Lung (tissue), 11 donors: ENCODE measurements at regions not wholly inside any gene's neighbourhood (a gene's known extent, or its start where the extent isn't known, plus 50 kb on each side); places are given as distances from the start of the nearest gene placed in this dataset.
A peak's percentile ranks its signal among the peaks of the same experiment; 100 is the strongest.

Experiments used
- ATAC-seq: fragments of 200-7000 bp; cut with Tn5 transposase; one replicate; pipeline ENCODE4 v1.9.1; 2020; ENCODE audit warnings: moderate number of reproducible peaks; ENCODE audit not compliant: insufficient read depth, low FRiP score
- DNase-seq, 3 donors: peaks; one replicate each; pipeline ENCODE4 v3.0.0-alpha.2; 2013 to 2017
- H3K27ac ChIP-seq, 2 donors: one replicate each; pipeline ENCODE4 v1.5.1; 2013; ENCODE audit warnings: mild to moderate bottlenecking in 2 of 2, moderate library complexity in 2 of 2, control low read depth in 1 of 2, inconsistent platforms in 1 of 2, low read depth in 1 of 2, low read length in 1 of 2
- H3K27me3 ChIP-seq, 3 donors: one replicate each; pipeline ENCODE4 v1.5.1; 2013; ENCODE audit warnings: low read length in 2 of 3; ENCODE audit not compliant: control insufficient read depth in 3 of 3, insufficient read depth in 3 of 3
- H3K36me3 ChIP-seq, 4 donors: one replicate each; pipeline ENCODE4 v1.5.1; 2013; ENCODE audit warnings: low read length in 4 of 4, mild to moderate bottlenecking in 1 of 4, moderate library complexity in 1 of 4; ENCODE audit not compliant: control insufficient read depth in 4 of 4, insufficient read depth in 4 of 4
- H3K4me1 ChIP-seq, 5 donors: one replicate each; pipeline ENCODE4 v1.5.1; 2013; ENCODE audit warnings: low read length in 5 of 5, mild to moderate bottlenecking in 2 of 5, moderate library complexity in 1 of 5; ENCODE audit not compliant: control insufficient read depth in 5 of 5, insufficient read depth in 5 of 5
- H3K4me3 ChIP-seq: one replicate; pipeline ENCODE4 v1.5.1; 2013; ENCODE audit warnings: mild to moderate bottlenecking, control low read depth, moderate library complexity
- H3K9ac ChIP-seq, 2 donors: one replicate each; pipeline ENCODE4 v1.5.1; 2013; ENCODE audit warnings: low read length in 2 of 2, control low read depth in 1 of 2; ENCODE audit not compliant: insufficient read depth in 1 of 2
- H3K9me3 ChIP-seq, 4 donors: one replicate each; pipeline ENCODE4 v1.5.1; 2013; ENCODE audit warnings: low read length in 3 of 4, mild to moderate bottlenecking in 1 of 4, moderate library complexity in 1 of 4; ENCODE audit not compliant: control insufficient read depth in 4 of 4, insufficient read depth in 3 of 4
- CTCF ChIP-seq: IDR thresholded peaks from 2 replicates; pipeline ENCODE4 v1.5.1; 2012; ENCODE audit warnings: mild to moderate bottlenecking; ENCODE audit errors: control extremely low read depth, extremely low read depth
- WGBS, 2 donors: extraction: QIAGEN DNeasy Blood & Tissue Kit; methylation state at CpG; one replicate each; pipeline ENCODE4 v1.1.7; 2013; 5-methylcytosine and 5-hydroxymethylcytosine counted together
- donor health status: control.
- donor health status: control.
- donor health status: Bipolar disorder and iron deficiency.
- donor health status: healthy.
- donor health status: DM: yes; HTN: yes; CAD: no.

DNA sequence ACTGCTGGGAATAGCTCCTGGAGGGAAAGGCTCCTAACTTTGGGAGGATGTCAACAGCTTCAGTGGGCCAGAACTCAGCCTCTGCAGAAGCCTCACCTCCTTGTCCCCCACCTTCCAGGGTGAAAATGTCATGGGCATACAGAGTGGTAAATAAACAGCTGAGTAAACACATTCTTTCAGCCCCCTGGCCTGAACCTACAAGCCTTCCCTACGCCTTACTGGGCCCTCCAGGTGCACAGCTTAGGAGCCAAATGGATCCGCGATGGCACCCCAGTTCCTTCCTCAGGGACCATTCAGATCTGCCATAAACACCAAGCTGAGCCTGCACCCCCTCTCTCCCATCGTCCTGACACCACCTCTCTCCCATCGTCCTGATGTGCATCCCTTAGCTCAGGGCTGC is 126.2 kb upstream of the IGF1R start:
- WGBS, 2 donors, result 77 to 78% methylated on average over 5 of the region's 5 CpGs

DNA sequence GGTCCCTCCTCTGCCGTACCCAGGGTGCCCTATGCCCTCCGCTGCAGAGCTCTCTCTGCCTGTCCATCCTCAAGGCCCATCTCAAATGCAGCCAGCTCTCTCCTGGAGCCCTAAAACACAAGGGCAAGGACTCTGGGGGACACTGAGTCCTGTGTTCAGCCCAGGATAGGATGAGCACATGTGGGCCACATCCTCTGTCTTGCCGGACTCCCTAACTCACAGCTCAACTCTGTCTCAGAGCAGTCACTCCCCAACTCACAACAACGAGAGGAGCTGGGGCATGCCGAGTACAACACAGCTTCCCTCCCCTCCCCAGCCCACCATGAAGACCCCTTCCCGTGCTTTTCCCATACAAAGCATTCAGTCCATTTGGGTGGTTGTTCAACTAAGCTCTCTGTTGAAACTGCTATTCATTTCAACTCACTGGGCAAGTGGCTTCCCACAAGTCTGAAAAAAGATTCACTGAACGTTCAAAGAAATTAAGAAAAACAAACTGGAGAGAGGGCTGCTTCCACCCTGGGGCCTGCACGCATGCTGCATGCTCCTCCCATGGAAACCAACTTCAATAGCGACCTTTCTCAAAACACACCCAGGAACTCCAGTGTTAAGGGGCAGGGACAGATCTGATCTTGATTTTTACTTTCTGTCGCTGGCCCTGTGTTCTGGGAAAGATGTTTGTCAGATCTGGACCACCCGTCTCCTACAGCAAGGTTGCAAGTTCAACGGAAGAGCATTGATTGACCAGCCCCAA is 124.3 kb upstream of the IGF1R start:
- DNase-seq (peak in 2 of 3 donors; percentile 42 to 50), ATAC-seq (no peak)
- Histone ChIP-seq H3K36me3 (no peaks in the 10 kb centered on the region), H3K4me1 (peaks cover 0 to 23% (median 0%) of the 10 kb centered on the region in 5 donors), H3K27ac (no peak overlapping the region), H3K27me3 (no peaks in the 10 kb centered on the region), H3K9me3 (no peaks in the 10 kb centered on the region), H3K9ac (no peak overlapping the region), H3K4me3 (no peak overlapping the region)
- TF ChIP-seq CTCF, result no peak
- WGBS, 2 donors, result 83 to 91% methylated on average over 12 of the region's 12 CpGs

More for the DNA sequence above, 126.2 kb upstream of the IGF1R start:
- DNase-seq, result no peak
- H3K9ac ChIP-seq, result no peak overlapping the region
- peaks cover 0 to 26% (median 0%) of the 10 kb centered on the region in 5 donors for H3K4me1 ChIP-seq
- no peaks in the 10 kb centered on the region for H3K9me3 ChIP-seq
- ATAC-seq, result no peak
- no peak overlapping the region for H3K4me3 ChIP-seq
- H3K27me3 ChIP-seq, result no peaks in the 10 kb centered on the region
- H3K36me3 ChIP-seq, result no peaks in the 10 kb centered on the region
- no peak overlapping the region for H3K27ac ChIP-seq
- no peak for TF ChIP-seq CTCF

DNA sequence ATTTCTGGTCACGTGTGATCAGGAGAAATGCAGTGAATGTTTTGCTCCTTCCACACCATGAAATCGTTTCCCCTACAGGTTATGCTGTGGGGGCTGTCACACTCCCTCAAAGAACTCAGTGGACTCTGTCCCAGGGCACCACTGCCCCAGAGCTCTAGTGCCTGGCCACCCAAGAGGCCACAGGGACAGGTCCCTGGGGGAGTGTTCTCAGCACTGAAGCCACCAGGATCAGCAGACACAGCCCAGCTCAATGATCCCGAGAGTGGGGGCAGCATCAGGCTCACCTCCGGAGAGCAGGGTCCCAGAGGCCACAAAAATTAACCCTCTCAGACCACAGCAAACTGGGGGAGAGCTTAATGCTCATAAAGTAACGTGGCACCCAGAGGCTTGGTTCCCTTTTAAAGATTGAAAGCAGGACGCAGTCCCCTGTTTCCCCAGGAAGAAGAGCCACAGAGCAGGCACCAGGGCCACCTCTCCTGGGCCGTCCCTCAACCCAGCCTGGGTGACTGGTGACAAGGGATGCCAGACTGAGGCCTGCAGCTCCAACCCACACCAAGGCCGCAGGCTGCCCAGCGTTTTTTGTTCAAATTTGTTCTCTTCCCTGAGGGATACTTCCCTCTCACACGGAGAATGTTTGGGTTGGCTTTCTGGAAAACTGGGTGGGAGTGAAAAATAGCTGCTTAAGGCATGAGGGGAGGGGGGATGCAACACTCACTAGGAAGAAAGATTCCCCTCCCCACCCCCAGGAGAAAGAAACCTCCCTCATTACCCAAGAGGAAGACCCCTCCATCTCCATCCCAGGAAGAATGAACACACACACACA is 123.3 kb upstream of the IGF1R start:
- H3K36me3 ChIP-seq, result no peaks in the 10 kb centered on the region
- TF ChIP-seq CTCF, result no peak
- no peaks in the 10 kb centered on the region for H3K9me3 ChIP-seq
- WGBS, 2 donors, result 56 to 68% methylated on average over 10 of the region's 10 CpGs
- DNase-seq, result no peak
- H3K9ac ChIP-seq, result no peak overlapping the region
- H3K4me1 ChIP-seq, result peaks cover 0 to 20% (median 0%) of the 10 kb centered on the region in 5 donors
- H3K27ac ChIP-seq, result no peak overlapping the region
- no peak overlapping the region for H3K4me3 ChIP-seq
- H3K27me3 ChIP-seq, result no peaks in the 10 kb centered on the region
- ATAC-seq, result no peak
